Uterus (tissue), 2 donors: ENCODE measurements at regions not wholly inside any gene's neighbourhood (a gene's known extent, or its start where the extent isn't known, plus 50 kb on each side); places are given as distances from the start of the nearest gene placed in this dataset.
"Not testable (repeated sequence)": the region's sequence is repeated elsewhere in the genome, so short reads cannot be mapped to it uniquely, and the experiment has no call there.

Experiments used
- CTCF ChIP-seq, 4 experiments: fragments of 200-600 bp in 2 of 4; fragments of 450-650 bp in 2 of 4; sonication (generic) in 2 of 4; IDR thresholded peaks; one replicate each; pipeline ENCODE4 v1.5.1; 2016 to 2019; ENCODE audit warnings: antibody characterized with exemption in 4 of 4, mild to moderate bottlenecking in 2 of 4, moderate library complexity in 1 of 4
- POLR2A ChIP-seq, 2 donors: fragments of 450-650 bp; IDR thresholded peaks; one replicate each; pipeline ENCODE4 v1.6.1; 2016; ENCODE audit warnings: antibody characterized with exemption in 2 of 2, mild to moderate bottlenecking in 1 of 2, moderate library complexity in 1 of 2

- TF ChIP-seq CTCF, POLR2A (IDR thresholded peaks at IDR 0.05): not testable (repeated sequence)
Measured at GRCh38 chr9:42782201-42782600, 598.7 kb downstream of the SPATA31A6 start.
